Peyer's patch (tissue), 4 donors: ENCODE measurements at regions not wholly inside any gene's neighbourhood (a gene's known extent, or its start where the extent isn't known, plus 50 kb on each side); places are given as distances from the start of the nearest gene placed in this dataset.

Source experiments
- CTCF ChIP-seq, 6 experiments: fragments of 450-650 bp in 4 of 6; fragments of 200-600 bp in 2 of 6; sonication (generic) in 1 of 6; IDR thresholded peaks; one replicate each; pipeline ENCODE4 v1.5.1; 2017 to 2019; ENCODE audit warnings: antibody characterized with exemption in 6 of 6, mild to moderate bottlenecking in 3 of 6, moderate library complexity in 1 of 6
- POLR2A ChIP-seq, 2 donors: fragments of 450-650 bp; IDR thresholded peaks; one replicate each; pipeline ENCODE4 v1.5.1; 2017; ENCODE audit warnings: antibody characterized with exemption in 2 of 2, mild to moderate bottlenecking in 2 of 2, moderate library complexity in 2 of 2

- TF ChIP-seq POLR2A (IDR thresholded peaks at IDR 0.05) (no peak), CTCF (IDR thresholded peaks at IDR 0.05) (no peak)
Measured at GRCh38 chr12:34311337-34311736, 289.0 kb downstream of the ALG10 start.
